GM12875 (cell line): ENCODE measurements at regions not wholly inside any gene's neighbourhood (a gene's known extent, or its start where the extent isn't known, plus 50 kb on each side); places are given as distances from the start of the nearest gene placed in this dataset.

Experiments
- H3K4me3 ChIP-seq: one replicate; pipeline ENCODE4 v1.5.1; 2011; ENCODE audit warnings: low read depth, low read length, control low read depth
- TF ChIP-seq, protein P1 (sequence below): IDR thresholded peaks from 2 replicates; pipeline ENCODE4 v1.5.1; 2011; ENCODE audit warnings: low read depth, mild to moderate bottlenecking, control low read depth, inconsistent platforms, low read length, moderate library complexity, borderline replicate concordance; ENCODE audit not compliant: insufficient read depth

DNA sequence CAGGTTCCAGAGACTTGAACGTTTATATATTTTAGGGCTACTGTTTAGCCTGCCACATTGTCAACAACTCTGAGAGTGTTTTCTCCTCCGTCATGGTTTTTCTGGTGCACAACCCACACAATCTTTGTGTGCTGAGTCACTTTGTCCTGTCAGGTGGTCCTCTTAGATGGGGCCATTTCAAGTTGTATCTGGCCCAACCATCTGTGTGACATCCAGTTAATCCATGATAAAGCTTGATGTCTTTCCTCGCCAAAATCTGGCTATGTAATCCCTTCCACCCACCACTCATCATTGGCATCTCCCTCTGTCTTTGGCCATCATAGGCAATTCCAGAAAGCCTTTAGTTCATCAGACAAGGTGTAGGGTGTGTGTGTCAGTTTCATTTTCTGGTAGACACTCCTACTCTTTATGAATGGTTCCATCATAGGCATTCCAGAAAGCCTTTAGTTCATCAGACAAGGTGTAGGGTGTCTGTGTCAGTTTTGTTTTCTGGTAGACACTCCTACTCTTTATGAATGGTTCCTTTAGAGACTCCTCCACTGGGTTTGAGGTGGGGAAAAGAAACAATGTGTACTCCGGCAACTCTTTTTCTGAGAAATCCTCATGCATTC, 282.0 kb upstream of the ACTBL2 start:
- TF ChIP-seq, protein P1, sequence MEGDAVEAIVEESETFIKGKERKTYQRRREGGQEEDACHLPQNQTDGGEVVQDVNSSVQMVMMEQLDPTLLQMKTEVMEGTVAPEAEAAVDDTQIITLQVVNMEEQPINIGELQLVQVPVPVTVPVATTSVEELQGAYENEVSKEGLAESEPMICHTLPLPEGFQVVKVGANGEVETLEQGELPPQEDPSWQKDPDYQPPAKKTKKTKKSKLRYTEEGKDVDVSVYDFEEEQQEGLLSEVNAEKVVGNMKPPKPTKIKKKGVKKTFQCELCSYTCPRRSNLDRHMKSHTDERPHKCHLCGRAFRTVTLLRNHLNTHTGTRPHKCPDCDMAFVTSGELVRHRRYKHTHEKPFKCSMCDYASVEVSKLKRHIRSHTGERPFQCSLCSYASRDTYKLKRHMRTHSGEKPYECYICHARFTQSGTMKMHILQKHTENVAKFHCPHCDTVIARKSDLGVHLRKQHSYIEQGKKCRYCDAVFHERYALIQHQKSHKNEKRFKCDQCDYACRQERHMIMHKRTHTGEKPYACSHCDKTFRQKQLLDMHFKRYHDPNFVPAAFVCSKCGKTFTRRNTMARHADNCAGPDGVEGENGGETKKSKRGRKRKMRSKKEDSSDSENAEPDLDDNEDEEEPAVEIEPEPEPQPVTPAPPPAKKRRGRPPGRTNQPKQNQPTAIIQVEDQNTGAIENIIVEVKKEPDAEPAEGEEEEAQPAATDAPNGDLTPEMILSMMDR: no peak
- no peak overlapping the region for H3K4me3 ChIP-seq

DNA sequence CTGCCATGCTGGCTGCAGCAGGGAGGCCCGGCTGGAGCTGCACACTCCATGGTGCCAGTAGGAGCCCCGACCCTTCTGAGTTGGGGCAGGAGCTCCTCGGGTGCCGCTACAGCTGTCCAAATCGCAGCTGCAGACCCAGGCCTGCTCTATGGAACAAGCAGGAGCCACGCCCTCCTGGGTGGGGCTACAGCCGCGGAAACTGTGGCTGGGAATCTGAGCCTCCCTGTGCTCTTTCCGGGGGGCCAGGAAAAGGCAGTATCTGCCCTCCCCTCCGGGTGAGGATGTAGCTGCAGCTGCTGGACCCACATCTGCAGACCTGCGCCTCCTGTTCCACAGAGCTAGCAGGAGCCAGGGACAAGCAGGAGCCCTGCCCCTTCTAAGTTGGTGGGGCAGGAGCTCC, 278.9 kb upstream of the ACTBL2 start:
- TF ChIP-seq, protein P1: no peak
- H3K4me3 ChIP-seq: no peak overlapping the region

DNA sequence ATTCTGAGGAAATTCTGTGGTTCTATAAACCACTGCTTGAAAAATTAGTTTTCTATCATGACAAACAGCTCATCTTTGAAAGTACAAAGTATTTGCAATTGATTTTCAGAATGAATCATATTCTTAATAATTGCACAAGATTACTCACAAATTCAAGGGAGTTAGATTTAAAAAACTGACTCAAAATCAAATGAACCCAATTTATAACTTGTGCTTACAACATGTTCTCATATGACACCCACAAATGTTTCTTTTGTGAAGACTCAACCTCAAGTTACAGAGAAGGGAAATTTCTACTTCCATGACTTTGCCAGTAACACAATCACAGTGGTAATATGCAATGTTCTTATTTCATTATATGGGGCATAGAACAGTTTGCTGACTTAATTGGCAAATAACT, 272.0 kb upstream of the ACTBL2 start:
- no peak overlapping the region for H3K4me3 ChIP-seq
- TF ChIP-seq, protein P1: no peak

DNA sequence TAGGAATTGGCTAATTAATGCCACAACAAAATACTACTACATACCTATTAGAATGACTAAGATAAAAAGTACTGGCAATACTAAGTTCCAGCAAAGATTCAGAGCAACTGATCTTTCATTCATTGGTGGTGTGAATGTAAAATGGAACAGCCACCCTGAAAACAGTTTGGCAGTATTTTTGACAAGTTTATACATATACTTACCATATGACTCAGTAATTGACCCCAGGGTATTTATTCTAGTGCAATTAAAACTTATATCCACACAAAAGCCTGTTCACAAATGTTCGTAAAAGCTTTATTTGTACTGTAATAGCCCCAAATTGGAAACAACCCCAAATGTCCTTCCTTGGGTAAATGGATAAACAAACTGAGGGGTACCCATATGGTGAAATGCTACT, 270.8 kb upstream of the ACTBL2 start:
- TF ChIP-seq, protein P1: no peak

DNA sequence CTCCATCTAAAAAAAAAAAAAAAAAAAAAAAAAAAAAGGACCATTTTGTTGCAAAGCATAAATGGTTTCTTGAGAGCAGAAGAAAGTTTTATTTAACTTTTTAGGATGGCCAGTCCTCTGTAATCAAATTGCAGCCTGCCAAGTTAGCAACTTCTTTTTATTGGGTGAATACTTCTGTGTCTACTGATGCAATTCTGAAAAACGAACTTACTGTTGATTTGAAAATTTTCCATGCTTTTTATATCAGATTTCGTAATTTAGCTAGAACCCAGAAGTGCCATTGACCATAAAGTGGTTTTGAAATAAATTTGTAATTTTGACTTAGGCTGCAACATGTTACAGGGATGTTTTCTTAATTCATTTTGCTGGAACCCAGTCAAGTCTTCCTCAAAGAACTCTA, 269.1 kb upstream of the ACTBL2 start:
- TF ChIP-seq, protein P1: no peak

More for the DNA sequence above, 270.8 kb upstream of the ACTBL2 start:
- no peak overlapping the region for H3K4me3 ChIP-seq

DNA sequence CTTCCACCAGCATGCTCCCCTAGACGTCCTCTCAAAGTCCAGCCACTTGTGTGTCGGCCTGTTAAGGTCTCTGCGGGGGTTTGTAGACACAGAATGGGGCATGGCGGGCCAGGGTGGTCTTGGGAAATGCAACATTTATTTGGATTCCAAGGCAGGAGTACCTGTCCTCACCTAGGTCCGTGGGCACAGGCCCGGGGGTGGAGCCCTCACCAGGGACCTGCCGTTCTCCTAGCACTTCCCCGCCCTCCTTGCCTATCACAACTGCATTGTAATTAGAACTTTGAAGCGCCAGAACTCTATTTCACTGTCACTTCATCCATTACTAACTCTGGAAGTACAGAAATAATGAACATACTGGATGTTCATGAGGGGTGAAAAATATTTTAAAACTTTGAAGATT, 268.3 kb upstream of the ACTBL2 start:
- TF ChIP-seq, protein P1: no peak
- H3K4me3 ChIP-seq: no peak overlapping the region

More for the DNA sequence above, 269.1 kb upstream of the ACTBL2 start:
- no peak overlapping the region for H3K4me3 ChIP-seq

DNA sequence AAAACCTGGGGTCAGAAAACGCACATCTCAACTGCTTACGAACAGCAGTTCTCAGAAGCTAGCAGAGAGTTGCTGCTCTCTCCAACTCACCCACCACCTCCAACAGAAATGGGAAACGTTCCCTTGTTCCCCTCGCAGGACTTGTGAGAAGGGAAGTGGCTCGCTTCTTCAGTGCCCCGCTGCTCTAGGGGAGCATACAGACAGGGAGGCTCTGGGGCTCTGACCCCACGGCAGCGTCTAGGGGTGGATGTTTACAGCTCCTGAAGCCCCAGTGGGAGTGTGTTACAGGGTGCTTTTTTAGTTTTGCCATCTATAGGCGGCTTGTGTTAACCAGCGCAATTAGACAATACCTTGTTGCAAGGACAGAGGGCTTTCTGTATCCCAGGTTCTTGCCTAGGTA, 267.7 kb upstream of the ACTBL2 start:
- TF ChIP-seq, protein P1: no peak
- H3K4me3 ChIP-seq: no peak overlapping the region
